AG09309 (cell line): ENCODE measurements at regions not wholly inside any gene's neighbourhood (a gene's known extent, or its start where the extent isn't known, plus 50 kb on each side); places are given as distances from the start of the nearest gene placed in this dataset.

ENCODE experiments used
- DNase-seq: peaks from one replicate; pipeline ENCODE4 v3.0.0-alpha.2; 2010; ENCODE audit warnings: low read depth
- H3K4me3 ChIP-seq: 2 replicates; pipeline ENCODE4 v1.5.1; 2011; ENCODE audit warnings: mild to moderate bottlenecking, low read depth, low read length, moderate library complexity; ENCODE audit not compliant: control insufficient read depth
- TF ChIP-seq, protein P1 (sequence below): IDR thresholded peaks from 2 replicates; pipeline ENCODE4 v1.5.1; 2011; ENCODE audit warnings: mild to moderate bottlenecking, low read depth, low read length, inconsistent platforms; ENCODE audit not compliant: insufficient read depth, control insufficient read depth; ENCODE audit errors: missing control alignments

DNA sequence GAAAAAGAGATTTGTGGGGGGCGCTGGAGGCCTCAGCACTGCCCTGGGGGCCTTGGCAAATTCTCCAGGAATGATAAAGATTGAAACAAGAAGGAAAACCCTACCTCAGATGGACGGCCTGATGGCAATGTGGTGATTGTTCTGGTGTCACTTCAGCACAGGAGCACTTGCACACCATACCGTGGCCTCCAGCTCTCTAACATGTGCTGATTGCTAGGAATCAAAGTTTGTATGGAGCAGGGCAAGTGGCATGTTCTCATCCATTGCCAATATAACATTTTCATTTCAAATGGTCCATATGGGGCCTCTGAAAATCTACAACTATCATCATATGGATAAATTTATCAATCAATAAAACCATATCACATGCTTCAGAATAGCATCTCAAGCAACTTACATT, 253.0 kb downstream of the DEPDC1B start:
- no peak for DNase-seq
- TF ChIP-seq, protein P1, sequence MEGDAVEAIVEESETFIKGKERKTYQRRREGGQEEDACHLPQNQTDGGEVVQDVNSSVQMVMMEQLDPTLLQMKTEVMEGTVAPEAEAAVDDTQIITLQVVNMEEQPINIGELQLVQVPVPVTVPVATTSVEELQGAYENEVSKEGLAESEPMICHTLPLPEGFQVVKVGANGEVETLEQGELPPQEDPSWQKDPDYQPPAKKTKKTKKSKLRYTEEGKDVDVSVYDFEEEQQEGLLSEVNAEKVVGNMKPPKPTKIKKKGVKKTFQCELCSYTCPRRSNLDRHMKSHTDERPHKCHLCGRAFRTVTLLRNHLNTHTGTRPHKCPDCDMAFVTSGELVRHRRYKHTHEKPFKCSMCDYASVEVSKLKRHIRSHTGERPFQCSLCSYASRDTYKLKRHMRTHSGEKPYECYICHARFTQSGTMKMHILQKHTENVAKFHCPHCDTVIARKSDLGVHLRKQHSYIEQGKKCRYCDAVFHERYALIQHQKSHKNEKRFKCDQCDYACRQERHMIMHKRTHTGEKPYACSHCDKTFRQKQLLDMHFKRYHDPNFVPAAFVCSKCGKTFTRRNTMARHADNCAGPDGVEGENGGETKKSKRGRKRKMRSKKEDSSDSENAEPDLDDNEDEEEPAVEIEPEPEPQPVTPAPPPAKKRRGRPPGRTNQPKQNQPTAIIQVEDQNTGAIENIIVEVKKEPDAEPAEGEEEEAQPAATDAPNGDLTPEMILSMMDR: no peak
- no peak overlapping the region for H3K4me3 ChIP-seq

DNA sequence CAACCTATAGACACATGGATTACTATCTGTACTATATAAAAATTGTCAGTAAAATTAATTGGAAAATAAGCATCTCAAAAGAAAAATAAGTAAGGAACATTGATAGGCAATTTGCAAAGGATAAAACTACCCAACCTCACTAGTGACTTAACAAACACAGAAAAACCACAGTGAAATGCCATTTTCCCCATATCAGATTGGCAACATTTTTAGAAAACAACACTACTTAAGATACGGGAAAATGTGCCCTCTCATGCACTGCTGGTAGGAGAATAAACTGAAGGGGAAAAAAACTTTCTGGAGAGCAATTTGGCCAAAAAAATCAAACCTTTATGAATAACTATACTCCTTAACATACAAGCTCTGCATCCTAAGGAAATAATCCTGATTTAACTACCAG, 254.0 kb downstream of the DEPDC1B start:
- TF ChIP-seq, protein P1: no peak
- DNase-seq: no peak
- no peak overlapping the region for H3K4me3 ChIP-seq

DNA sequence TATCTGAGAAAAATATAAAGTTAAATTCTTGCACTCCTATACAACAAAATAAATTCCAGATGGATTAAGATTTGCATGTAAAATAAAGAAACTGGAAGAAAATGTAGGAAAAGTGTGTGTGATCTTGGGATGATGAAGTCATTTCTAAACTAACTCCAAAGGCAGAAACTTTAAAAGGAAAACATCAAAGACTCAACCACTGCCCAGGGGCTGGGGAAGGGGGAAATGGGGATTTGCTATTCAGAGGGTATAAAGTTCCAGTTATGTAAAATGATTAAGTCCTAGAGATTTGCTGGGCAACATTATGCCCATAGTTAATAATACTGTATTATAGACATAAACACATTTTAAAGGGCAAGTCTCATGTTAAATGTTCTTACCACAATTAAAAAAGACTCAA, 254.5 kb downstream of the DEPDC1B start:
- TF ChIP-seq, protein P1: no peak
- DNase-seq: no peak
- no peak overlapping the region for H3K4me3 ChIP-seq

DNA sequence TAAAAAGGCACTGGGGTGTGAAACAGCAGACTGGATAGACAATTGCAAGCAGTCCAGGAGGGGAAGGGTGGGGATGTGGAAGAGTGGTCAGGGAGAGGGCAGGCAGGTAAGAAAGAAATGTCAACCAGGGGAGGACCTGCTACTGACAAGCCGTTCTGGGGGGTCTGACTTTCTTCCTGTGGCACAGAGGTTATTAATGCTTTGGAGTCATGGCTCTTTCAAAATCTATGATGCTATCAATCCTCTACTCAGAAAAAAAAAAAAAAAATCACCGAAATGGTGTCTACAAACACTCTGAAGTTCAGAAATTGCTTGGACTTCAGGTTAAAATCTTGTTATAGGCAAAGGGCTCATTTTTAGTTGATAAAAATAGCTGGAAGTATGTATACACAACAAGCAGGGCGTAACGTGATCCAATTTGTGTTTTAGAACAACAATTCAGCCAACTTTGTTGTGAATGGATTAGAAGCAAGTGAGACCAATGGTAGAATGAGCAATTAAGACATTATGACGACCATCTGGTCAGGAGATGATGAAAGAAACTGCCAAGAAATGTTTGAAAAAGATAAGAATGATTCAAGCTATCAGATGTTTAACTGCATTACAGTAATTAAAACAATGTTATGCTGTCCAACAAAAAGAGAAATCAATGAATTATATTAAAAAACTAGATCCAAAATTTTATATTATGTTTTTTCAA, 255.2 kb downstream of the DEPDC1B start:
- no peak overlapping the region for H3K4me3 ChIP-seq
- DNase-seq: no peak
- TF ChIP-seq, protein P1: no peak

DNA sequence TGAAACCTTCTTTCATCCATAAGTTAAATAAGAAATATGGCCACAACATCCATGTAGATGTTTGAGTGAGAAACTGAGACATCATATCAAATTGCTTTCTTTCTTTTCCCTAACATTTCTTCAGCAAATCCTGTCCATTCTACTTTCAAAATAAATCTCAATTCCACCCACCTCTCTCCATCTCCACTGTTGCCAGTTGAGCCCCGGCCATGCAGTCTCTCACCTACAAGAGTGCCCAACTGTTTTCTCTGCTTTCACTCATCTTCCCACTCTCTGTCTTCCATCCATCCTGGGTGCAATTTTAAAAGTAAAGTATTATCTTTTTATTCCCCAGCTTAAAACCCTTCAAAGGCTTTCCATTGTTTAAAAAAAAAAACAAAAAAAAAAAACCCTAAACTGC, 260.4 kb downstream of the DEPDC1B start:
- no peak overlapping the region for H3K4me3 ChIP-seq
- TF ChIP-seq, protein P1: no peak
- no peak for DNase-seq

DNA sequence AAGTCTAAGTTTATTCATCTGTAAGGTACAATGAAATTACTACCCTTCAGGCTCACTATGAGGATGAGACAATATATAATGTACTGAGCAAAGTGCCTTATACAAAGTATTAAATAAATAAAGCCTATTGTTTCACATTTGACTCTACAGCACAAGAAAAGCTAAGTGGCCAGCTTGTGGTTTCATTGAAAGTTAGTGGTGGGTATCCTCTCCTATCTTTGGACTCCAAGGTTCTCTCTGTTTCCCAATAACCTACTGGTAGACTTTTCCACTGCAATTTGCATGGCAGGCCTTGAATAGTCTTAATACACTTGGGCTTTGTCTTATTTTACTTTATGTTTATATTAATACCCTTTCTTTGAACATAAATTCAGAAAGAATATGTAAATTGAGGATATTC, 262.7 kb downstream of the DEPDC1B start:
- no peak for DNase-seq
- TF ChIP-seq, protein P1: no peak
- no peak overlapping the region for H3K4me3 ChIP-seq
